B cell (primary cell): ENCODE measurements at regions not wholly inside any gene's neighbourhood (a gene's known extent, or its start where the extent isn't known, plus 50 kb on each side); places are given as distances from the start of the nearest gene placed in this dataset.

Source experiments
- ATAC-seq: fragments of 200-7000 bp; cut with Tn5 transposase; one replicate; pipeline ENCODE4 v1.10.0; 2021; ENCODE audit warnings: low read depth, mild to moderate bottlenecking, moderate number of reproducible peaks, moderate library complexity
- CTCF ChIA-PET: fragments of 350-600 bp; sonication (Branson Sonifier 250); formaldehyde crosslinking; loops from one replicate; lab custom pipeline; 2021; ENCODE audit warnings: antibody characterized with exemption, inconsistent platforms; lab: Charles Lee
- POLR2A ChIA-PET: fragments of 350-600 bp; sonication (Branson Sonifier 250); formaldehyde crosslinking; loops from one replicate; lab custom pipeline; 2021; ENCODE audit warnings: antibody characterized with exemption; lab: Charles Lee
- DNase-seq: peaks from one replicate; pipeline ENCODE4 v3.0.0; 2013
- H2AFZ ChIP-seq: 2 replicates; pipeline ENCODE4 v1.6.1; 2012; ENCODE audit warnings: mild to moderate bottlenecking, low read depth, low read length; ENCODE audit not compliant: insufficient read depth, poor library complexity, severe bottlenecking
- H3K27ac ChIP-seq, 2 donors: 1 replicate in 1 of 2; 2 replicates in 1 of 2; pipeline ENCODE4 v1.5.1; 2012 to 2013; ENCODE audit warnings: low read length in 2 of 2, mild to moderate bottlenecking in 2 of 2, moderate library complexity in 1 of 2
- H3K27me3 ChIP-seq, 4 experiments: fragments of 200-600 bp in 1 of 4; sonication (generic) in 1 of 4; replicated peaks in 1 of 4; 1 replicate in 2 of 4; 2 replicates in 2 of 4; pipeline versions ENCODE4 v1.6.1 to v1.7.0; 2013 to 2016; ENCODE audit warnings: low read length in 3 of 4, mild to moderate bottlenecking in 2 of 4, mixed read lengths in 1 of 4, moderate library complexity in 1 of 4; ENCODE audit not compliant: insufficient read depth in 4 of 4, control insufficient read depth in 3 of 4; ENCODE audit errors: control extremely low read depth in 1 of 4
- H3K36me3 ChIP-seq, 2 experiments: replicated peaks in 1 of 2; 1 replicate in 1 of 2; 2 replicates in 1 of 2; pipeline versions ENCODE4 v1.6.1 to v1.7.1; 2013; ENCODE audit warnings: low read length in 1 of 2; ENCODE audit not compliant: insufficient read depth in 2 of 2, control insufficient read depth in 1 of 2; ENCODE audit errors: control extremely low read depth in 1 of 2, extremely low read depth in 1 of 2
- H3K4me1 ChIP-seq, 2 donors: fragments of 200-600 bp in 1 of 2; sonication (generic) in 1 of 2; 1 replicate in 1 of 2; 2 replicates in 1 of 2; pipeline versions ENCODE4 v1.5.1 to v1.6.1; 2013 to 2017; ENCODE audit warnings: low read length in 2 of 2; ENCODE audit not compliant: control insufficient read depth in 2 of 2, insufficient read depth in 2 of 2
- H3K4me2 ChIP-seq: replicated peaks from 2 replicates; pipeline ENCODE3; 2012; ENCODE audit warnings: mild to moderate bottlenecking, low read depth, low read length; ENCODE audit not compliant: poor library complexity, severe bottlenecking
- H3K4me3 ChIP-seq, 5 experiments: fragments of 200-600 bp in 1 of 5; sonication (generic) in 1 of 5; 1 replicate in 3 of 5; 2 replicates in 2 of 5; pipeline versions ENCODE4 v1.5.1 to v1.7.0; 2011 to 2016; ENCODE audit warnings: low read length in 4 of 5, mild to moderate bottlenecking in 4 of 5, low read depth in 2 of 5, control low read depth in 1 of 5, moderate library complexity in 1 of 5; ENCODE audit not compliant: insufficient read depth in 1 of 5; ENCODE audit errors: control extremely low read depth in 1 of 5, extremely low read depth in 1 of 5
- H3K79me2 ChIP-seq: fragments of 200-600 bp; sonication (generic); one replicate; pipeline ENCODE4 v1.6.0; 2016; ENCODE audit warnings: low read length; ENCODE audit not compliant: control insufficient read depth, insufficient read depth
- H3K9ac ChIP-seq: fragments of 200-600 bp; sonication (generic); 2 replicates; pipeline ENCODE4 v1.6.1; 2017; ENCODE audit warnings: mild to moderate bottlenecking, low read length, moderate library complexity
- H3K9me3 ChIP-seq, 3 donors: one replicate each; pipeline versions ENCODE4 v1.6.1 to v1.7.1; 2013; ENCODE audit warnings: low read length in 2 of 3; ENCODE audit not compliant: control insufficient read depth in 2 of 3, insufficient read depth in 1 of 3; ENCODE audit errors: control extremely low read depth in 1 of 3
- H4K20me1 ChIP-seq: 2 replicates; pipeline ENCODE4 v1.6.0; 2012; ENCODE audit warnings: mild to moderate bottlenecking, low read length; ENCODE audit not compliant: insufficient read depth, control insufficient read depth, poor library complexity, severe bottlenecking
- H3K27ac Mint-ChIP-seq: one replicate; pipeline ENCODE4 v1.8.0; 2021; ENCODE audit warnings: mixed read lengths
- H3K27me3 Mint-ChIP-seq: one replicate; pipeline ENCODE4 v1.8.0; 2021; ENCODE audit warnings: mixed read lengths
- H3K4me1 Mint-ChIP-seq: one replicate; pipeline ENCODE4 v1.8.0; 2021; ENCODE audit warnings: mixed read lengths
- H3K4me3 Mint-ChIP-seq: one replicate; pipeline ENCODE4 v1.8.0; 2021; ENCODE audit warnings: mixed read lengths
- H3K9me3 Mint-ChIP-seq: one replicate; pipeline ENCODE4 v1.8.0; 2022; ENCODE audit warnings: mixed read lengths; ENCODE audit not compliant: insufficient read depth
- CTCF ChIP-seq: fragments of 200-600 bp; IDR thresholded peaks from one replicate; pipeline ENCODE4 v1.8.0; 2022; ENCODE audit warnings: antibody characterized with exemption, mild to moderate bottlenecking
- EZH2 ChIP-seq: IDR thresholded peaks from 2 replicates; pipeline ENCODE4 v1.6.1; 2012; ENCODE audit warnings: borderline replicate concordance, low read depth, mild to moderate bottlenecking, moderate library complexity, low read length; ENCODE audit not compliant: insufficient read depth, poor library complexity, severe bottlenecking
- WGBS: methylation state at CpG from one replicate; pipeline ENCODE4 v1.1.5; 2013; ENCODE audit warnings: missing lambda C conversion rate; ENCODE audit not compliant: insufficient coverage; 5-methylcytosine and 5-hydroxymethylcytosine counted together
- intact Hi-C: fragments of 100-400 bp; cut with micrococcal nuclease; formaldehyde crosslinking; loops from one replicate; pipeline ENCODE4 v1.10.0; 2022

DNA sequence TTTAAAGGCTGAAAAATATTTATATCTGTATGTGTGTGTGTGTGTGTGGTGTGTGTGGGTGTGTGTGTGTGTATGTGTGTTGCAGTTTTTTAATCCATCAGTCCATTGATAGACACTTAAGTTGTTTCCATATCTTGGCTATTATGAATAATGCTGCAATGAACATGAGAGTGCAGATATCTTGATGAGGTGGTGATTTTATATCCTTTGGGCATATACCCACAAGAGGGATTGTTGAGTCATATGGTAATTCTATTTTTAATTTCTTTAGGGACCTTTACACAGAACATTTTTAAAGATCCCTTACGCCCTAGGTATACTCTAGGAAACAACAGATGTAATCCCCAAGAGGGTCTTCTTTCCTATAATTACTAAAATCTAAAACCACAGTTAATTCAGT lies 154.5 kb upstream of the CLEC14A start:
- WGBS: no CpG with 5 or more reads among the region's 1 CpG
- Mint-ChIP-seq H3K4me1 (no peaks in the 10 kb centered on the region), H3K27me3 (no peaks in the 10 kb centered on the region), H3K4me3 (no peak overlapping the region), H3K9me3 (peaks cover 4% of the 10 kb centered on the region), H3K27ac (no peak overlapping the region)
- TF ChIP-seq EZH2: no peak
- no peak for TF ChIP-seq CTCF
- Histone ChIP-seq H3K36me3 (no peaks in the 10 kb centered on the region), H3K4me2 (no peak overlapping the region), H4K20me1 (no peaks in the 10 kb centered on the region), H3K4me1 (no peaks in the 10 kb centered on the region), H2AFZ (no peak overlapping the region), H3K27ac (no peak overlapping the region), H3K79me2 (no peaks in the 10 kb centered on the region), H3K9me3 (peaks cover 0 to 7% (median 2%) of the 10 kb centered on the region in 3 donors), H3K9ac (no peak overlapping the region), H3K4me3 (no peak overlapping the region), H3K27me3 (no peaks in the 10 kb centered on the region)
- POLR2A ChIA-PET: no interaction called here
- CTCF ChIA-PET: no interaction called here
- intact Hi-C loops: no loop called here
- no peak for DNase-seq
- ATAC-seq: no peak

DNA sequence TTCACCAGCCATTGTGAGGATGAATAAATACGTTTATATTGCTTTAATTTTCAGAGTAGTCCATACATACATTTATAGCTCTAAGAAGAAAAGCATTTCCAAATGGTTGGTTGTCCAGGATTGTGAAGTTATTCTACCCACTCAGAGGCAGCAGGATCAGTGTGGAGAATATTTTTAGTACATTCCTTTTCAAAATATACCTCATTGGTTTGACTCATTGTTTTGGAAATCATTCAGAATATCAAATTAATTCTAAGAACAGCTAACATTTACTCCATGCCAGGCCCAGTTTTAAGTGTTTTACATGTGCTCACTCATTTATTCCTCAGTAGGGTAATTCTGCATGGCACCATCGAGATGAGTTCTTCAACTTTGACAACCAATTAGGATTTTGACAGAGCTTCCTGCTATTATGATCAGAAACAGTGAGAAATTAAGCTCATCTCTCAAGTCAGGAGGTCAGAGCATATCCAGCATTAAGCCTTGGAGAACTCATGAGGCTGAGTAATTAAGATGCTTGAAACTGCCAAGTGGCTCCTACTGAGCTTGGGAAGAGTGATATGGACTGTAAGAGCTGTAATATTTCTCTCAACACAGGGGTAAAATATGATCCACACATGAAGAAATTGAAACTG lies 153.3 kb upstream of the CLEC14A start:
- Histone ChIP-seq H3K4me1 (no peaks in the 10 kb centered on the region), H3K4me3 (no peak overlapping the region), H4K20me1 (no peaks in the 10 kb centered on the region), H3K4me2 (no peak overlapping the region), H3K27me3 (no peaks in the 10 kb centered on the region), H3K9ac (no peak overlapping the region), H3K27ac (no peak overlapping the region), H3K79me2 (no peaks in the 10 kb centered on the region), H3K36me3 (no peaks in the 10 kb centered on the region), H3K9me3 (peaks cover 0 to 7% (median 2%) of the 10 kb centered on the region in 3 donors), H2AFZ (no peak overlapping the region)
- intact Hi-C loops: no loop called here
- Mint-ChIP-seq H3K4me1 (no peaks in the 10 kb centered on the region), H3K27me3 (no peaks in the 10 kb centered on the region), H3K27ac (no peak overlapping the region), H3K9me3 (no peaks in the 10 kb centered on the region), H3K4me3 (no peak overlapping the region)
- POLR2A ChIA-PET: no interaction called here
- CTCF ChIA-PET: no interaction called here
- DNase-seq (no peak), ATAC-seq (no peak)
- no CpG with 5 or more reads among the region's 2 CpGs for WGBS
- TF ChIP-seq EZH2: no peak
- TF ChIP-seq CTCF: no peak
